Urinary bladder (tissue), 3 donors: ENCODE measurements at regions not wholly inside any gene's neighbourhood (a gene's known extent, or its start where the extent isn't known, plus 50 kb on each side); places are given as distances from the start of the nearest gene placed in this dataset.

Experiments
- DNase-seq: peaks from one replicate; pipeline ENCODE4 v3.0.0-alpha.2; 2015; ENCODE audit errors: extremely low spot score
- H3K27ac ChIP-seq: one replicate; pipeline ENCODE4 v1.5.1; 2013; ENCODE audit warnings: low read depth, mild to moderate bottlenecking, moderate library complexity
- H3K36me3 ChIP-seq: one replicate; pipeline ENCODE4 v1.6.1; 2013; ENCODE audit warnings: mild to moderate bottlenecking, moderate library complexity; ENCODE audit not compliant: insufficient read depth
- H3K4me1 ChIP-seq: one replicate; pipeline ENCODE4 v1.6.1; 2013; ENCODE audit warnings: mild to moderate bottlenecking, moderate library complexity; ENCODE audit not compliant: insufficient read depth
- H3K4me3 ChIP-seq: one replicate; pipeline ENCODE4 v1.5.1; 2013; ENCODE audit warnings: low read depth, low read length
- WGBS: extraction: QIAGEN DNeasy Blood & Tissue Kit; methylation state at CpG from one replicate; pipeline ENCODE4 v1.1.7; 2013; 5-methylcytosine and 5-hydroxymethylcytosine counted together
- donor health status: healthy with polysubstance abuse.
- donor health status: healthy.

DNA sequence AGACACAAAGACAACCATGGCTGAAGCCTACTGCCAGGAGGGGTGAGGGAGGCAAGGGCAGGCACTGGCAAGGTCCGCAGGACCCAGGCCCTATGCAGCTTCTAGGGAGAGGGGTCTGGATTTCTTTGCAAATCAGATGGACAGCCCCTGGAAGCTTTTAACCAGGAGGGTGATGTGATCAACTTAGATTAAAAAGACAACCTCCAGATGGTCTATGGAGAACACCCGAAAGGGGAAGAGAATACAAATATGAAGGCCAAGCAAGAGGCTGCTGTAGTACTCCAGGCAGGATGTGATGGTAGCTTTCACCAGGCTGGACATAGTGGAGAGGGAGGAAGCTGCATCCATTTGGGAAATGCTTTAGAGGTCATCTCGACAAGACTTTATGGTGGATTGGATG lies 83.3 kb upstream of the TSPAN11 start:
- H3K27ac ChIP-seq = no peak overlapping the region
- no peaks in the 10 kb centered on the region for H3K4me1 ChIP-seq
- 91% methylated on average over 3 of the region's 3 CpGs for WGBS
- H3K36me3 ChIP-seq = no peaks in the 10 kb centered on the region
- DNase-seq = no peak
- no peak overlapping the region for H3K4me3 ChIP-seq

DNA sequence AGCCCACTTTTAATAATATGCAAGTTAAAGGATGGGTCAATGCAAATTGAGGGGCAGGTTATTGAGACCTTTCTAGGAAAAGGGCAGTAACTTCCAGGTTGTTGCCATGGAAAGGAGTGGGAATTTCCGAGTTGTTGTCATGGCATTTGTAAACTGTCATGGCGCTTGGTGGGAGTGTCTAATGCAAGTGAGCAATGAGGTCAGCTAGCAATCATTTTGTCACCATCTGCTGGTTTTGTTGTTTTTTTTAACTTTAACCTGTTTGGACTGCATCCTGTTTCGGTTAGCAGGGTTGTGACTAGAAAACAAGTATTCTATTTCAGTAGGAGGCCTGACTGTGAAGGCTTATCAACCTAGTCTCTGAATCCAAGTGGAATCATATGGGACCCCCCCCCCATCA lies 85.8 kb upstream of the TSPAN11 start:
- no peak overlapping the region for H3K27ac ChIP-seq
- H3K4me3 ChIP-seq = no peak overlapping the region
- WGBS = 86% methylated on average over 3 of the region's 3 CpGs
- DNase-seq = no peak
- H3K36me3 ChIP-seq = no peaks in the 10 kb centered on the region
- H3K4me1 ChIP-seq = no peaks in the 10 kb centered on the region

DNA sequence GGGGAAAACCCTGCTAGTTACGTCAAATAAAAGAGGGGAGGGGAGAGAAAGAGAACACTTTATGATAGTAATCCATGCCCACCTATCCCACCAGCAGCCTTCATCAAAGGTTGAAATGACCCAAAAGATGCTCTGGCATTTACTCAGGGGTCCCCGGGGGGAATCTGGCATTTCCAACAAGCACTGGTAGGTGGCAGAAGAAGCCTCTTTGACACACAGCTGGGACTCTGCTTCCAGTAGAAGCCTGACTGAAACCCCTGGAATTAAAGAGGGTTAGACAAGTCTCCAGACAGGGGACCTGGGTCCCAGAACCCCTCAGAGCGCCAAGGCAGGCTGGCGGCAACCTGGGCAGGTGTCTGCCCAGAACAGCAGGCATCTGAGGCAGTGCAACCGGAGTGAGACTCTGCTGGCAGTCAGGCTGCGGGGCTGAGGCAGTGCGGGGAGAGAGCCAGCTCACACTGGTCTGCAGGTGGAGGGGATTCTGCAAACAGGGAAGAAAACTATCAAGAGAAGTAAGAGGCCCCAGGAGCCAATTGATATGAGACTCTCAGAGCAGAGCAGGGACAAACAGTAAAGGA lies 85.0 kb upstream of the CAPRIN2 start:
- WGBS = 68% methylated on average over 7 of the region's 7 CpGs
- no peak for DNase-seq
- H3K36me3 ChIP-seq = no peaks in the 10 kb centered on the region
- H3K4me1 ChIP-seq = no peaks in the 10 kb centered on the region
- no peak overlapping the region for H3K4me3 ChIP-seq
- H3K27ac ChIP-seq = no peak overlapping the region

DNA sequence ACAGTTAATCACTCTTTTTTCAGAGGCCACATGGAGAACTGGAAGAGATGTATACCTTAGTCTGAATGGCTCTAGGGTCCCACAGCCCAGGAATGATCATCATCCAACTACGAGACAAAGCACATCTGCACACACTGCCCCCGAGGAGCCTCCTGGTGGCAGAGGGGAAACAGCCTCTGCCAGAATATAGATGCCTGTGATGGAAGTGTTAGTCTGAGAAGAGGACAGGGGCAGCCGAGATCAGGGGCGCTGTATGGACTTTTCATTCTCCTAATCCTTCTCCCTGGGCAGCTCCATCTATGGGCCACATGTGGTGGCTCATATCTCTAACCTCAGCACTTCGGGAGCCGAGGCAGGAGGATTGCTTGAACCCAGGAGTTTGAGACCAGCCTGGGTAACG lies 82.8 kb upstream of the CAPRIN2 start:
- WGBS = 74% methylated on average over 7 of the region's 7 CpGs
- DNase-seq = no peak
- no peak overlapping the region for H3K27ac ChIP-seq
- H3K4me3 ChIP-seq = no peak overlapping the region
- no peaks in the 10 kb centered on the region for H3K4me1 ChIP-seq
- H3K36me3 ChIP-seq = no peaks in the 10 kb centered on the region

DNA sequence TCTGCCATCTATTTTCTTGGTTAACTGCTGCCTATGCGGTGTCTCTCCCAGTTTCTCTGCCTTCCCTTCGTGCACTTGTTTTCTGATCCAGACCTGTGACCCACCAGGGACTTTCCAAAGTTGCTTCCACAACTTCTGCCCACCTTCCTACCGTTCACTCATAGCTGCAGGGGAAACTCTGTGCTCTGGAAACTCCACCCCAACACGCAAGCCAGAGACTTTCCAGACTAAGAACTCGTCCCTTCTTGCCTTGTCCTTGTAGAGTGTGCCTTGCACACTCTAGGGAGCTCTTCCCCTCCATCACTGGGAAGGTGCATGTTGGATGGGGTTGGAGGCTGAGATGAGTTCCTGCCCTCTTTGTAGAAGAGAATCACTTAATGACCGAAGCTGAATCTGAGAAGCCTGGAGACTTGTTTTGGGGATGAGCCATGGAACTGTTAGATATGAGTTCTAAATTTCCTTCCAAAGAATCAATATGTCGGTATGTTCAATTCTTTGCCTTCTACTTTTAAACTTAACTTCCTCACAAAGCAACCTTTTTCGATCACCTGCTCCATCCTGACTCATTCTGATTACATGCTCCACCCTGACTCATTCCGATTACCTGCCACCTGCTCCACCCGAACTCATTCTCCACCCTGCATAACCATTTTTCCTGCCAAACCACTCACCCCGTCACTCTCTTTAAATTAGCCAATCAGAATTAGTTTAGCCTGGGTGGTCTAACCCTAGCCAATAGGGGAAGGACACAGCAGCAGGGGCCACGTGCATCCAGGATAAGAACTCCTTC lies 82.1 kb upstream of the CAPRIN2 start:
- no peaks in the 10 kb centered on the region for H3K36me3 ChIP-seq
- WGBS = 84% methylated on average over 12 of the region's 12 CpGs
- DNase-seq = no peak
- H3K4me1 ChIP-seq = no peaks in the 10 kb centered on the region
- no peak overlapping the region for H3K4me3 ChIP-seq
- H3K27ac ChIP-seq = no peak overlapping the region

DNA sequence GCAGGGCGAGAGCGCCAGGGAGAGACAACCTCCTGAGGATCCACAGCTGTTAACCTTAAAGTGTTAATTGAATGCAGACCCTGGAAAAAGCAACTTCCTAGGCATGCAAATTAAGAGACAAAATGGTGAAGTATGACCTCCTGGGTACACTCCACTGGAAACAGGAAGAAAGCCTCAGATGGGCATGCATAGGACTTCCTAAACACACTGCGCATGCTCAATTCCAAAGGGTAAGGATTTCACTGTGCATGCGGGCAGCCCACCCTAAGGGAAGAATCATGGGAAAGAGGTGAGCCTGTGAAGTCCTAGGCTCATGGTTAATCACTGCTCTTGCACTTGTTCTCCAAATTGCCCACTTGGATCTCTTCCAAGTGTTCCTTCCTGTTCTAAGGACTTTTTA lies 80.5 kb upstream of the CAPRIN2 start:
- H3K4me1 ChIP-seq = no peaks in the 10 kb centered on the region
- H3K36me3 ChIP-seq = no peaks in the 10 kb centered on the region
- H3K4me3 ChIP-seq = no peak overlapping the region
- no peak for DNase-seq
- H3K27ac ChIP-seq = no peak overlapping the region
- whole genome bisulfite sequencing = 75% methylated on average over 4 of the region's 4 CpGs

DNA sequence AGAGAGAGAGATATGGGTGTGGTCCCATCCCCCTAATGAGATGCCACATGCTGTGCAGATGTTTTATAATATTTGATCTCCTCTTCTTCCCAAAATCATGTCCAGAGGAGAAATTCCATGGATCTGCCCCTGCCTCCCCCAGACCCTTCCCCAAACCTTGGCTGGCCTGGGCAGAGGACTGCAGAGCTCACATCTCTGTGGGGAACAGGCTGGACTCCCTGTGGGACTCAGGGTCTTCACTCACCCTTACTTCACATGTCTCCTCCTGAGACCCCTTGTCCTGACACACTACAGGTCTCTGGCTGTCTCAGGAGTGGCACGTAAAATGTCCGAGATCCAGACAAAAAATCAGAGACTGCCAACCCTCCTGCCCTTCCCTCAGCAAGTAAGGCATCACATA lies 76.0 kb upstream of the CAPRIN2 start:
- Histone ChIP-seq H3K4me1 (no peaks in the 10 kb centered on the region), H3K27ac (no peak overlapping the region), H3K4me3 (no peak overlapping the region), H3K36me3 (no peaks in the 10 kb centered on the region)
- WGBS = 91% methylated on average over 2 of the region's 2 CpGs
- no peak for DNase-seq

DNA sequence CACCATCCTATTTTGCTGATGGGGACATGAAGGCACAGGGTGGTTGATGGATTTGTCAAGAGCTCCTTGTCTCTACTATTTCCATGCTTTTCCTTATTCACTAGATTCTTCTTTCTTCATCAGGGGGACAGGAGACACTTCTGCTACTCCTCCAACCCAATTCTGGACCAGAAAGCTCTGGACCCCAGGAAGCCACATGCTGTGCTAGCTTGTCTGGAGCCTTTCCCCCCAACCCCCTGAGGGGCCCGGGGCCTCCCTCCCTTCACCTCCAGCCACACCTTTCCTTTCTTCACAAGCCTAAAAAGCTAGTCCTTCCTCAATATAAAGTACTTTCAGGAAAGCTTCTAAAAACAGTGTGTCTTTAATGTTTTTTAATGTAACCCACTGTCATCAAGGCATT lies 75.1 kb upstream of the CAPRIN2 start:
- H3K4me3 ChIP-seq = no peak overlapping the region
- H3K4me1 ChIP-seq = no peaks in the 10 kb centered on the region
- WGBS = 72% methylated on average over 1 of the region's 1 CpG
- DNase-seq = no peak
- H3K27ac ChIP-seq = no peak overlapping the region
- H3K36me3 ChIP-seq = no peaks in the 10 kb centered on the region

DNA sequence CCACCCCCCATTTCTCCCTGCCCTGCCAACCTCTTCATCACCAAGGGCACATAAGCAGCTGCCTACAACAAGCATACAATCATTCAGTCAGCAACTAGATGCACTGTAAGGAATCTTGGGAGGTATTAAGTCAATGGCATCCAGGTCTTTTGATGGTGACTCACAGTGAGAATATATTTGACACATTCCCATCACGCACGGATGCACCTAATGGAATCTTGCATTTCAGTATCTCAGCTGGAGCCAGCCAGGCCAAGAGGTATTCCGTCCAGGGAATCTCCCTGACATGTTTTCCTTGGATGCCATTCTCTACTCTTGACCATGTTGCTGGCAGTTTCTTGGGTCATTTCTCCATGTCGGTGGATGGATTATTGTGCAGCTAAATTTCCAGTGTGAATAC lies 73.9 kb upstream of the CAPRIN2 start:
- Histone ChIP-seq H3K4me3 (no peak overlapping the region), H3K27ac (no peak overlapping the region), H3K36me3 (no peaks in the 10 kb centered on the region), H3K4me1 (no peaks in the 10 kb centered on the region)
- WGBS = 94% methylated on average over 4 of the region's 4 CpGs
- no peak for DNase-seq

DNA sequence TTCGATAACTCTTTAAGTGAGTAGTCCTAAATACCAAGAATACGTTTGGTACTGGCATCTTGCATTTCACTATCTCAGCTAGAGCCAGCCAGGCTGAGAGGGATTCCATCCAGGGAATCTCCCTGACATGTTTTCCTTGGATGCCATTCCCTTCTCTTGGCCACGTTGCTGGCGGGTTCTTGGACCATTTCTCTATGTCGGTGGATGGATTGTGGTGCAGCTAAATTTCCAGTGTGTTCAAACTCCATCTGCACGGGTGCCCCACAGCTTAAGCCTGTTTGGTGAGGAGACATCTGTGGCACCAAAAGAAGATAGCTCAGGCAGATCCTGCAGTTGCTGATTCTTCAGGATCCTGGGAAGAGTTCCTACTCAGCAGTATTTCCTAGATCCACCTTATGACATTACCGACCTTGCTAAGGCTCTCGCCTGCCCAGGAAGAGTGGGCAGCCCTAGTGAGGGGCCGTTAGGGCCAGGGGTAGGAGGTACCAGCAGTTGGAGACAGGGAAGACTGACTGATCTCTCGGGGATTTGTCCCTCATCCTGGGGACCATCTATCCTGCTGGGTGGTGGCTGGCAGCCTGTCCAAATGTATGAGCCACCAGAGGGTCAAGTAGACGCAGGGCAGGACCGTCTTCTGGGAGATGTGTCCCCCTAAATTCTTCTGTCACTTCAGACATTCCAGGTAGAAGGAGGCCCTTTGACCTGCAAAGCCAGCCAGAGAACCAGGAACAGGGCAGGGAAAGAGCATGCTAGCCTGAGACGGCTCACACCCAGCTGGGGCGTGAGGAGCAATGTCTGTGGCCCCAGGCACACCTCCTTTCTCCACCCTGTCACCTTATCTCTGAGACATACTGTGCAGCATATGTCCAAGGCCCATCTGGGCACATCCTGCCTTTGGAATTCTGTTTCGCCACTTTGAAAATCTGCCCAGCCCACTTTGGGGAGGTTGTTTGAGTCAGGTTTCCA lies 72.6 kb upstream of the CAPRIN2 start:
- Histone ChIP-seq H3K36me3 (no peaks in the 10 kb centered on the region), H3K4me1 (no peaks in the 10 kb centered on the region), H3K4me3 (no peak overlapping the region), H3K27ac (no peak overlapping the region)
- DNase-seq = no peak
- WGBS = 83% methylated on average over 15 of the region's 15 CpGs

DNA sequence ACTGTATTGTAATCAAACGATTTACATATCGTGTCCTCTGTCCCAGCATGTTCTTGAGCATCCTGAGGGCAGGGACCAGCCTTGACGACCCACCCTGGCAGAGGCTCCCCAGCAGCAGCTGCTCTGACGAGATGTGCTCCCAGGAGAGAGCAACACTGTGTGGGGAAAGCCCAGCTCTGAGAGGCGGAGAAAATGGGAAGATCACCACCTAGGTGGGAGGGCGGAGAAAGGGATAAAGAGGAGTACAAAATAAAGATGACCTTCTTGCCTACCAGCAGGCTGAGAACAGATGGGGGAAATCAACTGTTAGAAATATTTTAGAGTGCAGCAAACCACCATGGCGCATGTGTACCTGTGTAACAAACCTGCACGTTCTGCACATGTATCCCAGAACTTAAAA lies 71.5 kb upstream of the CAPRIN2 start:
- Histone ChIP-seq H3K36me3 (no peaks in the 10 kb centered on the region), H3K4me1 (no peaks in the 10 kb centered on the region), H3K27ac (no peak overlapping the region), H3K4me3 (no peak overlapping the region)
- DNase-seq = no peak
- 87% methylated on average over 8 of the region's 8 CpGs for WGBS

DNA sequence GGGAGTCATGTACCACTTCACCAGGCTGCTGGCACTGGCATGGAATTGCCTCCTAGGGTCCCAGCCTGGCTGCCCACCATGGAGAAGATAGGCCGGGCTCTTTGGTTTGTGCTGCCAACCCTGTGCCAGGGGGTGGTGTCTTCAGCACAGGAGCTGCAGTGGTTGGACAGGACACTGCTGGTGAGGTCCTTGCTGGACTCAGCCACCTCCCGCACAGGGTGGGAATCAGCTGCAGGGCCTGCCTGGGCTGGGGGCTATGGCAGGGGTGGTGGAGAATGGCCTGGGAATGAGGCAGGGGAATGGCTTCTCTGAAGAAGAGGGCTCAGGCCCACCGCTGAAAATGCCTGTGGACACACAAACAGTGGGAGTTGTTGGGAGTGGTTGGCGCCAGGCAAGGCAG lies 70.6 kb upstream of the CAPRIN2 start:
- no peak for DNase-seq
- Histone ChIP-seq H3K27ac (no peak overlapping the region), H3K4me3 (no peak overlapping the region), H3K36me3 (no peaks in the 10 kb centered on the region), H3K4me1 (no peaks in the 10 kb centered on the region)
- WGBS = 73% methylated on average over 4 of the region's 4 CpGs

DNA sequence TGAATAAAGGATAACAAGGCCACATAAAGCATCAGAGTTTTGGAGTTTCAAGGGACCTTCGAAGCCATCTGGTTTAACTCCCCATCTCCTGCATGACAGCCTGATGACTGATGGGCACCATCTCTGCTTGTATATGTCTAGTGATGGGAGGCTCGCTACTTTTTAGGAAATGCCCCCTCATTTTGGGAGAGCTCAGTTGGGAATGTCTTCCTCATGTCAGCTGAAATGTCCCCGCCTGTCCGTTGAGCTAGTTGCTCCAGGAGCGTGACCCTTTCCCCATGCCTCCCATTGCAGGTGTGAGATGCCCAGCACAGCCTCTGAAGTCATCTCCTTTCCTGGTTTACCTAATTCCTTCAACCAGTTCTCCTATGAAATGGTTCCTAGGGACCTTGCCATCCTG lies 69.6 kb upstream of the CAPRIN2 start:
- Histone ChIP-seq H3K4me1 (no peaks in the 10 kb centered on the region), H3K27ac (no peak overlapping the region), H3K4me3 (no peak overlapping the region), H3K36me3 (no peaks in the 10 kb centered on the region)
- DNase-seq = no peak
- WGBS = 97% methylated on average over 5 of the region's 5 CpGs

DNA sequence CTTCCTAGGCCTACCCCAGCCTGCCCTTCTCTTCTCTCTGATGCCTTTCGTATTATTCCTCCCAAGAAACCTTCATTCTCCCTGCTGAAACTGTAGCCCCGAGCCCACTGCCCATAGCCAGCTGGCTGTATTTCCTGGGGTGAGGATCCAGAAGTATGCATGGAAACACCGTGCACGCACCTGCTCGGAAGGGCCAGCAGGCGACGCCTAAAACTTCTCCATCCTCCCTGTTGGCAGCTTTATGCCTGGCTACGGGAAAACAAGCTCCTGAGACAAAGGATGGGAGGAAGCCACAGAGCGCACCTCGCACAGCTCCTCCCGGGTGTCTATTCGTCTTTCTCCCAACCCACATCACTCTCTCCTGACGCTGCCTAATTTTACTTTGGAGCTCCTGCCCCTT lies 69.0 kb upstream of the CAPRIN2 start:
- H3K27ac ChIP-seq = no peak overlapping the region
- H3K36me3 ChIP-seq = no peaks in the 10 kb centered on the region
- no peaks in the 10 kb centered on the region for H3K4me1 ChIP-seq
- no peak for DNase-seq
- no peak overlapping the region for H3K4me3 ChIP-seq
- WGBS = 88% methylated on average over 13 of the region's 13 CpGs
